22Rv1 (cell line): ENCODE measurements at regions not wholly inside any gene's neighbourhood (a gene's known extent, or its start where the extent isn't known, plus 50 kb on each side); places are given as distances from the start of the nearest gene placed in this dataset.

ENCODE experiments used
- ZFX ChIP-seq: fragments of 450-650 bp; IDR thresholded peaks from 2 replicates; pipeline ENCODE4 v1.6.1; 2017; ENCODE audit warnings: antibody characterized with exemption, borderline replicate concordance
- TF ChIP-seq, protein P1 (sequence below): fragments of 450-650 bp; IDR thresholded peaks from 2 replicates; pipeline ENCODE4 v1.5.1; 2017; ENCODE audit warnings: mild to moderate bottlenecking

DNA sequence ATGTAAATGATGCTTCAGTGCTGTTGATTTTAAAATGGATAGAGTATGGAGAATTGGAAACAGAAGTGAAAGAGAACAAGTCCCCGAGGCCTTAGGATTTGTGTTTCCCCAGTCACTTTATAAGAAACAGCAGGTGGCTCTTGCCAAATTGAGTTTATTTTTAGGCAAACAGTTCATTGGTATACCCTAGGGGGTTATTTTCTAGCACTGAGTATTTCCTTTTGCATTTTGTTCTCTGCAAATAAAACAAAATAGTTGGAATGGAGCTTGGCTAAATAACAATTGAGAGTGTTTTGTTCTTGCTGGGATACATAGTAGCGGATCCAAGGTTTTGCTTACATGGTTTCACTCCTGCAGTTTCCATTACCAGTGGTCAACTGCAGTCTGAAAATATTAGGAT is 591.1 kb upstream of the C16orf82 start:
- TF ChIP-seq, protein P1, sequence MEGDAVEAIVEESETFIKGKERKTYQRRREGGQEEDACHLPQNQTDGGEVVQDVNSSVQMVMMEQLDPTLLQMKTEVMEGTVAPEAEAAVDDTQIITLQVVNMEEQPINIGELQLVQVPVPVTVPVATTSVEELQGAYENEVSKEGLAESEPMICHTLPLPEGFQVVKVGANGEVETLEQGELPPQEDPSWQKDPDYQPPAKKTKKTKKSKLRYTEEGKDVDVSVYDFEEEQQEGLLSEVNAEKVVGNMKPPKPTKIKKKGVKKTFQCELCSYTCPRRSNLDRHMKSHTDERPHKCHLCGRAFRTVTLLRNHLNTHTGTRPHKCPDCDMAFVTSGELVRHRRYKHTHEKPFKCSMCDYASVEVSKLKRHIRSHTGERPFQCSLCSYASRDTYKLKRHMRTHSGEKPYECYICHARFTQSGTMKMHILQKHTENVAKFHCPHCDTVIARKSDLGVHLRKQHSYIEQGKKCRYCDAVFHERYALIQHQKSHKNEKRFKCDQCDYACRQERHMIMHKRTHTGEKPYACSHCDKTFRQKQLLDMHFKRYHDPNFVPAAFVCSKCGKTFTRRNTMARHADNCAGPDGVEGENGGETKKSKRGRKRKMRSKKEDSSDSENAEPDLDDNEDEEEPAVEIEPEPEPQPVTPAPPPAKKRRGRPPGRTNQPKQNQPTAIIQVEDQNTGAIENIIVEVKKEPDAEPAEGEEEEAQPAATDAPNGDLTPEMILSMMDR = no peak
- TF ChIP-seq ZFX = no peak
